ENCODE measurements at regions not wholly inside any gene's neighbourhood (a gene's known extent, or its start where the extent isn't known, plus 50 kb on each side); places are given as distances from the start of the nearest gene placed in this dataset.

DNA sequence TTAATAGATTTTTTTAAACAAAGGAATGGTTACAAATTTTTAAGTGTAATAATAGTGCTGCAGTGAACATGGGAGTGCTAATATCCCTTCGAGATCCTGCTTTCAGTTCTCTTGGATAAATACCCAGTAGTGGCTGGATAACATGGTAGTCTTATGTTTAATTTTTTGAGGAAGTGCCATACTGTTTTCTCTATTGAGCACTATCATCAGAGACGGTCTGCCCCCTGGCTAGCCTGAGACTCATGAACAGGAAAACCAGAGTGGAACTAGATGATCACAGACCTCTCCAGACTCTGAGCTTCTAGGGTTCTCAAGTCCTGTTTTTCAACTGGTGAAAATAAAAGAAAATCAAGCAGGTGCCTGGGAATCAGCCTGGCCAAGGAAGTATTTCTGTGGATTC lies 97.3 kb upstream of the MARK1 start:
- no peaks in the 10 kb centered on the region for H3K27me3 ChIP-seq (ENCODE audit: insufficient read depth)
- ATAC-seq (no peak), DNase-seq (ENCODE audit: low spot score) (no peak)
- TF ChIP-seq, protein P1, sequence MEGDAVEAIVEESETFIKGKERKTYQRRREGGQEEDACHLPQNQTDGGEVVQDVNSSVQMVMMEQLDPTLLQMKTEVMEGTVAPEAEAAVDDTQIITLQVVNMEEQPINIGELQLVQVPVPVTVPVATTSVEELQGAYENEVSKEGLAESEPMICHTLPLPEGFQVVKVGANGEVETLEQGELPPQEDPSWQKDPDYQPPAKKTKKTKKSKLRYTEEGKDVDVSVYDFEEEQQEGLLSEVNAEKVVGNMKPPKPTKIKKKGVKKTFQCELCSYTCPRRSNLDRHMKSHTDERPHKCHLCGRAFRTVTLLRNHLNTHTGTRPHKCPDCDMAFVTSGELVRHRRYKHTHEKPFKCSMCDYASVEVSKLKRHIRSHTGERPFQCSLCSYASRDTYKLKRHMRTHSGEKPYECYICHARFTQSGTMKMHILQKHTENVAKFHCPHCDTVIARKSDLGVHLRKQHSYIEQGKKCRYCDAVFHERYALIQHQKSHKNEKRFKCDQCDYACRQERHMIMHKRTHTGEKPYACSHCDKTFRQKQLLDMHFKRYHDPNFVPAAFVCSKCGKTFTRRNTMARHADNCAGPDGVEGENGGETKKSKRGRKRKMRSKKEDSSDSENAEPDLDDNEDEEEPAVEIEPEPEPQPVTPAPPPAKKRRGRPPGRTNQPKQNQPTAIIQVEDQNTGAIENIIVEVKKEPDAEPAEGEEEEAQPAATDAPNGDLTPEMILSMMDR (conservative IDR thresholded peaks at IDR 0.05; ENCODE audit: low read depth in 2 of 2): 0 out of 4 replicates have a peak, but pooled peaks of 1 of the 2 experiments have one; percentile 4
- TF ChIP-seq POLR2AphosphoS5 (IDR thresholded peaks at IDR 0.05; ENCODE audit: low read depth) (no peak), JUNB (IDR thresholded peaks at IDR 0.05; ENCODE audit: unreplicated experiment) (no peak)
- H3K9me2 ChIP-seq (ENCODE audit: insufficient read depth): 0 out of 2 replicates have a peak, but pooled peaks cover 6% of the 10 kb centered on the region
- H3F3A ChIP-seq (replicated peaks; ENCODE audit: low read depth): no peaks in the 10 kb centered on the region
- no peaks in the 10 kb centered on the region for H3K79me2 ChIP-seq (replicated peaks; ENCODE audit: insufficient read depth)
- Mint-ChIP-seq H3K27ac (no peak overlapping the region), H3K27me3 (ENCODE audit: insufficient read depth, low read depth, poor library complexity) (no peaks in the 10 kb centered on the region), H3K4me3 (no peak overlapping the region), H3K4me1 (peaks cover 10% of the 10 kb centered on the region), H3K36me3 (ENCODE audit: low read depth) (no peaks in the 10 kb centered on the region), H3K9me3 (no peaks in the 10 kb centered on the region)
- H3K4me2 ChIP-seq: no peak overlapping the region
- no peak overlapping the region for H3K4me3 ChIP-seq
- no peaks in the 10 kb centered on the region for H4K20me1 ChIP-seq (replicated peaks; ENCODE audit: insufficient read depth)
- H3K36me3 ChIP-seq (ENCODE audit: insufficient read depth): no peaks in the 10 kb centered on the region
- no peaks in the 10 kb centered on the region for H3K4me1 ChIP-seq (ENCODE audit: insufficient read depth)
- H3K27ac ChIP-seq (ENCODE audit: low read depth): no peak overlapping the region
- H2AFZ ChIP-seq: no peak overlapping the region

DNA sequence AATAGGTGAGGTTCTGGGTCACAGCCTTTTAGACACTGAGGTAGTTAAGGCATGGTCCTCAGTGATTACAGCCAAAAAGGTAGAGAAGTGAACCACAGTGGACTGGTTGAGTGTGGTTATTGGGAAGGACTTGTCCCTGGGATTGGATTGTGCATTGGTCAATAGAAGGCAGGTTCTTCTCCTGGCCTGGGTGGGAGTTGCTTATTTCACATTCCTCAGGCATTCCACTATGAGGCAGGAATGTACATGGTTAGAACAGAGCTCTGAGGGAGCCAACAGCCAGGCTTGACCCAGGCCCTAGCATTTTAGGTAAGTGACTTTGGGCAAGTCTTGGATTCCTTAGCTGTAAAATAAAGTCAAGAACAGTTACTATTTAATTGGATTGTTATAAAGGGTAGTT lies 97.9 kb upstream of the MARK1 start:
- ATAC-seq (peak; percentile 94), DNase-seq (ENCODE audit: low spot score) (peak; percentile 68)
- no peak overlapping the region for H3K27ac Mint-ChIP-seq

More for the DNA sequence above, 97.9 kb upstream of the MARK1 start:
- Histone ChIP-seq H3K4me3 (no peak overlapping the region), H3K79me2 (replicated peaks; ENCODE audit: insufficient read depth) (no peaks in the 10 kb centered on the region), H3K27me3 (ENCODE audit: insufficient read depth) (no peaks in the 10 kb centered on the region), H3K36me3 (ENCODE audit: insufficient read depth) (no peaks in the 10 kb centered on the region), H3K4me1 (ENCODE audit: insufficient read depth) (no peaks in the 10 kb centered on the region), H2AFZ (no peak overlapping the region), H3K4me2 (no peak overlapping the region), H3F3A (replicated peaks; ENCODE audit: low read depth) (no peaks in the 10 kb centered on the region), H4K20me1 (replicated peaks; ENCODE audit: insufficient read depth) (no peaks in the 10 kb centered on the region), H3K9me2 (ENCODE audit: insufficient read depth) (0 out of 2 replicates have a peak, but pooled peaks cover 6% of the 10 kb centered on the region), H3K27ac (ENCODE audit: low read depth) (no peak overlapping the region)
- Mint-ChIP-seq H3K4me3 (no peak overlapping the region), H3K4me1 (peaks cover 10% of the 10 kb centered on the region), H3K27me3 (ENCODE audit: insufficient read depth, low read depth, poor library complexity) (no peaks in the 10 kb centered on the region), H3K9me3 (no peaks in the 10 kb centered on the region), H3K36me3 (ENCODE audit: low read depth) (no peaks in the 10 kb centered on the region)
- TF ChIP-seq, protein P2, sequence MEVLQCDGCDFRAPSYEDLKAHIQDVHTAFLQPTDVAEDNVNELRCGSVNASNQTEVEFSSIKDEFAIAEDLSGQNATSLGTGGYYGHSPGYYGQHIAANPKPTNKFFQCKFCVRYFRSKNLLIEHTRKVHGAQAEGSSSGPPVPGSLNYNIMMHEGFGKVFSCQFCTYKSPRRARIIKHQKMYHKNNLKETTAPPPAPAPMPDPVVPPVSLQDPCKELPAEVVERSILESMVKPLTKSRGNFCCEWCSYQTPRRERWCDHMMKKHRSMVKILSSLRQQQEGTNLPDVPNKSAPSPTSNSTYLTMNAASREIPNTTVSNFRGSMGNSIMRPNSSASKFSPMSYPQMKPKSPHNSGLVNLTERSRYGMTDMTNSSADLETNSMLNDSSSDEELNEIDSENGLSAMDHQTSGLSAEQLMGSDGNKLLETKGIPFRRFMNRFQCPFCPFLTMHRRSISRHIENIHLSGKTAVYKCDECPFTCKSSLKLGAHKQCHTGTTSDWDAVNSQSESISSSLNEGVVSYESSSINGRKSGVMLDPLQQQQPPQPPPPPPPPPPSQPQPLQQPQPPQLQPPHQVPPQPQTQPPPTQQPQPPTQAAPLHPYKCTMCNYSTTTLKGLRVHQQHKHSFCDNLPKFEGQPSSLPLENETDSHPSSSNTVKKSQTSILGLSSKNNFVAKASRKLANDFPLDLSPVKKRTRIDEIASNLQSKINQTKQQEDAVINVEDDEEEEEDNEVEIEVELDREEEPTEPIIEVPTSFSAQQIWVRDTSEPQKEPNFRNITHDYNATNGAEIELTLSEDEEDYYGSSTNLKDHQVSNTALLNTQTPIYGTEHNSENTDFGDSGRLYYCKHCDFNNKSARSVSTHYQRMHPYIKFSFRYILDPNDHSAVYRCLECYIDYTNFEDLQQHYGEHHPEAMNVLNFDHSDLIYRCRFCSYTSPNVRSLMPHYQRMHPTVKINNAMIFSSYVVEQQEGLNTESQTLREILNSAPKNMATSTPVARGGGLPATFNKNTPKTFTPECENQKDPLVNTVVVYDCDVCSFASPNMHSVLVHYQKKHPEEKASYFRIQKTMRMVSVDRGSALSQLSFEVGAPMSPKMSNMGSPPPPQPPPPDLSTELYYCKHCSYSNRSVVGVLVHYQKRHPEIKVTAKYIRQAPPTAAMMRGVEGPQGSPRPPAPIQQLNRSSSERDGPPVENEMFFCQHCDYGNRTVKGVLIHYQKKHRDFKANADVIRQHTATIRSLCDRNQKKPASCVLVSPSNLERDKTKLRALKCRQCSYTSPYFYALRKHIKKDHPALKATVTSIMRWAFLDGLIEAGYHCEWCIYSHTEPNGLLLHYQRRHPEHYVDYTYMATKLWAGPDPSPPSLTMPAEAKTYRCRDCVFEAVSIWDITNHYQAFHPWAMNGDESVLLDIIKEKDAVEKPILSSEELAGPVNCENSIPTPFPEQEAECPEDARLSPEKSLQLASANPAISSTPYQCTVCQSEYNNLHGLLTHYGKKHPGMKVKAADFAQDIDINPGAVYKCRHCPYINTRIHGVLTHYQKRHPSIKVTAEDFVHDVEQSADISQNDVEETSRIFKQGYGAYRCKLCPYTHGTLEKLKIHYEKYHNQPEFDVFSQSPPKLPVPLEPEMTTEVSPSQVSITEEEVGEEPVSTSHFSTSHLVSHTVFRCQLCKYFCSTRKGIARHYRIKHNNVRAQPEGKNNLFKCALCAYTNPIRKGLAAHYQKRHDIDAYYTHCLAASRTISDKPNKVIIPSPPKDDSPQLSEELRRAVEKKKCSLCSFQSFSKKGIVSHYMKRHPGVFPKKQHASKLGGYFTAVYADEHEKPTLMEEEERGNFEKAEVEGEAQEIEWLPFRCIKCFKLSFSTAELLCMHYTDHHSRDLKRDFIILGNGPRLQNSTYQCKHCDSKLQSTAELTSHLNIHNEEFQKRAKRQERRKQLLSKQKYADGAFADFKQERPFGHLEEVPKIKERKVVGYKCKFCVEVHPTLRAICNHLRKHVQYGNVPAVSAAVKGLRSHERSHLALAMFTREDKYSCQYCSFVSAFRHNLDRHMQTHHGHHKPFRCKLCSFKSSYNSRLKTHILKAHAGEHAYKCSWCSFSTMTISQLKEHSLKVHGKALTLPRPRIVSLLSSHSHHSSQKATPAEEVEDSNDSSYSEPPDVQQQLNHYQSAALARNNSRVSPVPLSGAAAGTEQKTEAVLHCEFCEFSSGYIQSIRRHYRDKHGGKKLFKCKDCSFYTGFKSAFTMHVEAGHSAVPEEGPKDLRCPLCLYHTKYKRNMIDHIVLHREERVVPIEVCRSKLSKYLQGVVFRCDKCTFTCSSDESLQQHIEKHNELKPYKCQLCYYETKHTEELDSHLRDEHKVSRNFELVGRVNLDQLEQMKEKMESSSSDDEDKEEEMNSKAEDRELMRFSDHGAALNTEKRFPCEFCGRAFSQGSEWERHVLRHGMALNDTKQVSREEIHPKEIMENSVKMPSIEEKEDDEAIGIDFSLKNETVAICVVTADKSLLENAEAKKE (CRISPR knock-in tag; IDR thresholded peaks at IDR 0.05): peak; percentile 77; the same call in 1 of the 2 replicates
- TF ChIP-seq JUNB (IDR thresholded peaks at IDR 0.05; ENCODE audit: unreplicated experiment): no peak

Data from GM23338 (cell line).